HUES6 (cell line): ENCODE measurements at regions not wholly inside any gene's neighbourhood (a gene's known extent, or its start where the extent isn't known, plus 50 kb on each side); places are given as distances from the start of the nearest gene placed in this dataset.

Experiments
- H3K27ac ChIP-seq: 2 replicates; pipeline ENCODE4 v1.7.0; 2013; ENCODE audit warnings: low read depth, mild to moderate bottlenecking, low read length, inconsistent platforms
- H3K27me3 ChIP-seq: 2 replicates; pipeline ENCODE4 v1.6.1; 2013; ENCODE audit warnings: low read length; ENCODE audit not compliant: control insufficient read depth, insufficient read depth
- H3K36me3 ChIP-seq: 2 replicates; pipeline ENCODE4 v1.6.1; 2013; ENCODE audit warnings: low read length; ENCODE audit not compliant: control insufficient read depth, insufficient read depth
- H3K4me1 ChIP-seq: 2 replicates; pipeline ENCODE4 v1.6.1; 2013; ENCODE audit warnings: low read length; ENCODE audit not compliant: control insufficient read depth, insufficient read depth
- H3K4me3 ChIP-seq: 2 replicates; pipeline ENCODE4 v1.5.1; 2013; ENCODE audit warnings: low read depth, low read length
- H3K9ac ChIP-seq: one replicate; pipeline ENCODE4 v1.6.1; 2013; ENCODE audit warnings: mild to moderate bottlenecking, low read length
- H3K9me3 ChIP-seq: 2 replicates; pipeline ENCODE4 v1.6.1; 2013; ENCODE audit warnings: low read depth, low read length; ENCODE audit not compliant: control insufficient read depth, insufficient read depth

DNA sequence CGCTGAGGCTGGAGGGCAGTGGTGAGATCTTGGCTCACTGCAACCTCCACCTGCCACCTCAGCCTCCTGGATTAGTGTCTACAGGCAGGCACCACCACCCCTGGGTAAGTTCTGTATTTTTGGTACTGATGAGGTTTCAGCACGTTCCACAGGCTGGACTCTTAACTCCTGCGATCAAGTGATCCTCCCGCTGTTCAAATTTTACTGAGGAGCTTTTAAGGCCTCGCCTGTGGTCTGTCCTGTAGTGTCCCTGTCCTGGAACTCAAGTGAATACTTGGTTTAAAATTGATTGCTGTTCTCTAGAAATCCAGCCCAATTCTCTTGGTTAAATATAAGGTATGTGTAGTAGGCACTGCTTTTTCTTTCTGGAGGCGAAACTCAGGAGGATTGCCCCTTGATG is 65.2 kb downstream of the DPRX start:
- H3K4me3 ChIP-seq = no peak overlapping the region
- no peaks in the 10 kb centered on the region for H3K4me1 ChIP-seq
- H3K9me3 ChIP-seq = peaks cover 22% of the 10 kb centered on the region; the same call in 1 of the 2 replicates
- no peak overlapping the region for H3K27ac ChIP-seq
- no peaks in the 10 kb centered on the region for H3K27me3 ChIP-seq
- H3K9ac ChIP-seq = no peak overlapping the region
- peaks cover 83% of the 10 kb centered on the region for H3K36me3 ChIP-seq

DNA sequence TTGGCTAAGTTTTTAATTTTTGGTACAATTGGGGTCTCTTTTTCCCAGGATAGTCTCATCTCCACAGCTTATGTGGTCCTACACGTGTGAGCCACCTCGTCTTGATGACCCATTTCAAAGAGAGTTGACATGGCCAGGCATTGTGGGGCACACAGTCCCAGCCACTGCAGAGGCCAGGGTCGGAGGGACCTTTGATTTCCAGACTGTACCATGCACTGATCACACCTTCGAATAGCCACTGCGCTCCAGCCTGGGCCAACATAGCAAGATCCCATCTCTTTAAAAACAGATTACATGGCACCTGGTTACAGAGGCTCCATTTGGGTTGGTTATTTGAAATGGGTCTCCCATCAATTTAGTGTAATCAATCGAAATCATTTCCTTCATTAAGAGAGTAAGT is 71.6 kb downstream of the DPRX start:
- H3K9ac ChIP-seq = no peak overlapping the region
- no peaks in the 10 kb centered on the region for H3K4me1 ChIP-seq
- H3K27me3 ChIP-seq = no peaks in the 10 kb centered on the region
- no peak overlapping the region for H3K4me3 ChIP-seq
- no peaks in the 10 kb centered on the region; the same call in 1 of the 2 replicates for H3K9me3 ChIP-seq
- peaks cover 78% of the 10 kb centered on the region for H3K36me3 ChIP-seq
- H3K27ac ChIP-seq = no peak overlapping the region

- Histone ChIP-seq H3K36me3 (peaks cover 81% of the 10 kb centered on the region), H3K4me1 (no peaks in the 10 kb centered on the region), H3K27ac (no peak overlapping the region), H3K9ac (no peak overlapping the region), H3K9me3 (no peaks in the 10 kb centered on the region; the same call in 1 of the 2 replicates), H3K27me3 (no peaks in the 10 kb centered on the region), H3K4me3 (no peak overlapping the region)
These were observed 72.2 kb downstream of the DPRX start for GRCh38 chr19:53704011-53704410.

DNA sequence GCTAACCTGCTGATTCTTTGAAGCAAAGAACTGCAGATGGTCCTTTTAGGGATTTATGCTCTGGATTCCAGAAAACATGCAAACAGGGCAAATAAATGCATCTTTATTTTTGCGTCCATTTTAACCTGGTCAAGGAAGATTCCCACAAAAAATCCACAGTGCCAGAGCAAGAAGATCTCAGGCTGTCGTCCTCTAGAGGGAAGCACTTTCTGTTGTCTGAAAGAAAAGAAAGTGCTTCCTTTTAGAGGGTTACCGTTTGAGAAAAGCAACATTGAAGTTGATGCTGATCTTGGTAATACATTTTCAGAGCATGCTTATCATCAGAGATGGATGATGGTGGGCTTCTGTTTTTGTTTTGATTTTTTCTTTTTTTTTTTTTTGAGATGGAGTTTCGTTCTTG is 75.5 kb downstream of the DPRX start:
- H3K4me1 ChIP-seq = no peaks in the 10 kb centered on the region
- no peak overlapping the region for H3K4me3 ChIP-seq
- no peak overlapping the region for H3K9ac ChIP-seq
- no peaks in the 10 kb centered on the region for H3K9me3 ChIP-seq
- no peaks in the 10 kb centered on the region for H3K27me3 ChIP-seq
- no peak overlapping the region for H3K27ac ChIP-seq
- H3K36me3 ChIP-seq = peaks cover 77% of the 10 kb centered on the region

- Histone ChIP-seq H3K9me3 (no peaks in the 10 kb centered on the region), H3K27me3 (no peaks in the 10 kb centered on the region), H3K27ac (no peak overlapping the region), H3K36me3 (peaks cover 16% of the 10 kb centered on the region), H3K9ac (no peak overlapping the region), H3K4me1 (no peaks in the 10 kb centered on the region), H3K4me3 (no peak overlapping the region)
These were observed 93.7 kb downstream of the NLRP12 start for GRCh38 chr19:53730391-53730790.
